ENCODE measurements at regions not wholly inside any gene's neighbourhood (a gene's known extent, or its start where the extent isn't known, plus 50 kb on each side); places are given as distances from the start of the nearest gene placed in this dataset.

- TF ChIP-seq CTCF (IDR thresholded peaks at IDR 0.05) = no peak
- no peak for TF ChIP-seq POLR2AphosphoS5 (IDR thresholded peaks at IDR 0.05)
- TF ChIP-seq POLR2A (IDR thresholded peaks at IDR 0.05) = no peak
- no peak for TF ChIP-seq EP300 (IDR thresholded peaks at IDR 0.05; ENCODE audit: low read depth)
Observed at GRCh38 chr3:64796607-64797399, 109.0 kb upstream of the ADAMTS9 start.

Data from transverse colon (tissue), 4 donors.